Lower lobe of right lung (tissue), 2 donors: ENCODE measurements at regions not wholly inside any gene's neighbourhood (a gene's known extent, or its start where the extent isn't known, plus 50 kb on each side); places are given as distances from the start of the nearest gene placed in this dataset.
"Not testable (repeated sequence)": the region's sequence is repeated elsewhere in the genome, so short reads cannot be mapped to it uniquely, and the experiment has no call there.

Experiments
- ATAC-seq, 2 donors: fragments of 200-7000 bp; cut with Tn5 transposase; one replicate each; pipeline ENCODE4 v1.9.1; 2020 to 2022; ENCODE audit warnings: mild to moderate bottlenecking in 2 of 2, moderate library complexity in 2 of 2
- DNase-seq: peaks from one replicate; pipeline ENCODE4 v3.0.0-alpha.2; 2020
- H3K27ac ChIP-seq: fragments of 200-600 bp; one replicate; pipeline ENCODE4 v1.8.0; 2022
- H3K27me3 ChIP-seq: fragments of 200-600 bp; one replicate; pipeline ENCODE4 v1.8.0; 2022; ENCODE audit warnings: low read depth
- H3K36me3 ChIP-seq: fragments of 200-600 bp; one replicate; pipeline ENCODE4 v1.8.0; 2022; ENCODE audit warnings: mild to moderate bottlenecking
- H3K4me1 ChIP-seq: fragments of 200-600 bp; one replicate; pipeline ENCODE4 v1.8.0; 2022
- H3K4me3 ChIP-seq: fragments of 200-600 bp; one replicate; pipeline ENCODE4 v1.8.0; 2022; ENCODE audit warnings: mild to moderate bottlenecking
- H3K9me3 ChIP-seq: fragments of 200-600 bp; one replicate; pipeline ENCODE4 v1.8.0; 2022
- CTCF ChIP-seq: fragments of 200-600 bp; IDR thresholded peaks from one replicate; pipeline ENCODE4 v1.8.0; 2022; ENCODE audit warnings: antibody characterized with exemption, mild to moderate bottlenecking
- intact Hi-C: fragments of 100-400 bp; cut with DNase I; formaldehyde crosslinking; loops from one replicate; pipeline ENCODE4 v1.11.0; 2022
- donor health status: DM: no; HTN: yes; CAD: no; lungs with severe emphysema.

- DNase-seq (no peak), ATAC-seq (no peak)
- no peaks in the 10 kb centered on the region for H3K27me3 ChIP-seq
- no peaks in the 10 kb centered on the region for H3K36me3 ChIP-seq
- no peaks in the 10 kb centered on the region for H3K4me1 ChIP-seq
- TF ChIP-seq CTCF = no peak
- H3K9me3 ChIP-seq = no peaks in the 10 kb centered on the region
- intact Hi-C loops = no loop called here
- no peak overlapping the region for H3K4me3 ChIP-seq
- no peak overlapping the region for H3K27ac ChIP-seq
Measured at GRCh38 chr2:176574484-176575236, 305.4 kb downstream of the MTX2 start.

GRCh38 chr2:176575237-176575744 is 306.0 kb downstream of the MTX2 start:
- ATAC-seq (no peak), DNase-seq (no peak)
- TF ChIP-seq CTCF = no peak
- Histone ChIP-seq H3K9me3 (no peaks in the 10 kb centered on the region), H3K27ac (no peak overlapping the region), H3K4me3 (no peak overlapping the region), H3K36me3 (no peaks in the 10 kb centered on the region), H3K4me1 (no peaks in the 10 kb centered on the region), H3K27me3 (no peaks in the 10 kb centered on the region)
- intact Hi-C loops = no loop called here

GRCh38 chr2:176577054-176577453 is 307.8 kb downstream of the MTX2 start:
- Histone ChIP-seq H3K36me3 (no peaks in the 10 kb centered on the region), H3K27ac (no peak overlapping the region), H3K4me3 (no peak overlapping the region), H3K4me1 (no peaks in the 10 kb centered on the region), H3K9me3 (no peaks in the 10 kb centered on the region), H3K27me3 (no peaks in the 10 kb centered on the region)
- no peak for ATAC-seq
- TF ChIP-seq CTCF = no peak
- intact Hi-C loops = no loop called here
- no peak for DNase-seq

GRCh38 chr2:176578292-176578691 is 309.1 kb downstream of the MTX2 start:
- H3K4me1 ChIP-seq, H3K4me3 ChIP-seq, H3K27me3 ChIP-seq, H3K9me3 ChIP-seq, ATAC-seq, DNase-seq, H3K27ac ChIP-seq, intact Hi-C loops, H3K36me3 ChIP-seq: not testable (repeated sequence)

GRCh38 chr2:176579608-176580007 is 310.4 kb downstream of the MTX2 start:
- H3K4me1 ChIP-seq = no peaks in the 10 kb centered on the region
- no peaks in the 10 kb centered on the region for H3K9me3 ChIP-seq
- ATAC-seq = no peak
- H3K4me3 ChIP-seq = no peak overlapping the region
- no peak overlapping the region for H3K27ac ChIP-seq
- DNase-seq = no peak
- no peak for TF ChIP-seq CTCF
- intact Hi-C loops = no loop called here
- H3K36me3 ChIP-seq = no peaks in the 10 kb centered on the region
- H3K27me3 ChIP-seq = no peaks in the 10 kb centered on the region

GRCh38 chr2:176581557-176582165 is 312.4 kb downstream of the MTX2 start:
- Histone ChIP-seq H3K27ac (no peak overlapping the region), H3K27me3 (no peaks in the 10 kb centered on the region), H3K4me3 (no peak overlapping the region), H3K4me1 (no peaks in the 10 kb centered on the region), H3K9me3 (no peaks in the 10 kb centered on the region), H3K36me3 (no peaks in the 10 kb centered on the region)
- DNase-seq = no peak
- no peak for TF ChIP-seq CTCF
- intact Hi-C loops = no loop called here
- no peak for ATAC-seq
